ENCODE measurements at regions not wholly inside any gene's neighbourhood (a gene's known extent, or its start where the extent isn't known, plus 50 kb on each side); places are given as distances from the start of the nearest gene placed in this dataset.

GRCh38 chr1:195794225-195794624, 814.0 kb downstream of the KCNT2 start:
- DNase-seq = no peak
- 90 to 91% methylated on average over 3 of the region's 3 CpGs for WGBS, 2 donors
- TF ChIP-seq CTCF (IDR thresholded peaks at IDR 0.05; ENCODE audit: control extremely low read depth, extremely low read depth) = no peak

GRCh38 chr1:195791796-195792195, 816.4 kb downstream of the KCNT2 start:
- DNase-seq = no peak
- WGBS, 2 donors = 91 to 93% methylated on average over 7 of the region's 7 CpGs
- no peaks in the 10 kb centered on the region for H3K27me3 ChIP-seq (ENCODE audit: control insufficient read depth in 3 of 3, insufficient read depth in 3 of 3, low read length in 2 of 3)
- H3K4me1 ChIP-seq (ENCODE audit: control insufficient read depth in 5 of 5, insufficient read depth in 5 of 5, low read length in 5 of 5) = peaks cover 0 to 6% (median 0%) of the 10 kb centered on the region in 5 donors
- no peak for TF ChIP-seq CTCF (IDR thresholded peaks at IDR 0.05; ENCODE audit: control extremely low read depth, extremely low read depth)
- H3K36me3 ChIP-seq (ENCODE audit: control insufficient read depth in 4 of 4, insufficient read depth in 4 of 4, low read length in 4 of 4) = no peaks in the 10 kb centered on the region
- no peak for ATAC-seq (ENCODE audit: insufficient read depth, low FRiP score)
- H3K9ac ChIP-seq (ENCODE audit: insufficient read depth in 1 of 2, low read length in 2 of 2) = no peak overlapping the region
- no peak overlapping the region for H3K27ac ChIP-seq (ENCODE audit: low read depth in 1 of 2, low read length in 1 of 2)
- no peak overlapping the region for H3K4me3 ChIP-seq
- peaks cover 0 to 10% (median 4%) of the 10 kb centered on the region in 4 donors for H3K9me3 ChIP-seq (ENCODE audit: control insufficient read depth in 4 of 4, insufficient read depth in 3 of 4, low read length in 3 of 4)

More at GRCh38 chr1:195794225-195794624, 814.0 kb downstream of the KCNT2 start:
- Histone ChIP-seq H3K4me3 (no peak overlapping the region), H3K9me3 (ENCODE audit: control insufficient read depth in 4 of 4, insufficient read depth in 3 of 4, low read length in 3 of 4) (peaks cover 0 to 10% (median 3%) of the 10 kb centered on the region in 4 donors), H3K36me3 (ENCODE audit: control insufficient read depth in 4 of 4, insufficient read depth in 4 of 4, low read length in 4 of 4) (no peaks in the 10 kb centered on the region), H3K27ac (ENCODE audit: low read depth in 1 of 2, low read length in 1 of 2) (no peak overlapping the region), H3K4me1 (ENCODE audit: control insufficient read depth in 5 of 5, insufficient read depth in 5 of 5, low read length in 5 of 5) (peaks cover 0 to 3% (median 0%) of the 10 kb centered on the region in 5 donors), H3K9ac (ENCODE audit: insufficient read depth in 1 of 2, low read length in 2 of 2) (no peak overlapping the region), H3K27me3 (ENCODE audit: control insufficient read depth in 3 of 3, insufficient read depth in 3 of 3, low read length in 2 of 3) (no peaks in the 10 kb centered on the region)
- no peak for ATAC-seq (ENCODE audit: insufficient read depth, low FRiP score)

- H3K4me3 ChIP-seq = no peak overlapping the region
- ATAC-seq (ENCODE audit: insufficient read depth, low FRiP score) = no peak
Observed at GRCh38 chr1:195790514-195791168, 817.6 kb downstream of the KCNT2 start.

More at GRCh38 chr1:195790514-195791168, 817.6 kb downstream of the KCNT2 start:
- H3K36me3 ChIP-seq (ENCODE audit: control insufficient read depth in 4 of 4, insufficient read depth in 4 of 4, low read length in 4 of 4) = no peaks in the 10 kb centered on the region
- H3K9me3 ChIP-seq (ENCODE audit: control insufficient read depth in 4 of 4, insufficient read depth in 3 of 4, low read length in 3 of 4) = peaks cover 0 to 10% (median 4%) of the 10 kb centered on the region in 4 donors
- no peaks in the 10 kb centered on the region for H3K27me3 ChIP-seq (ENCODE audit: control insufficient read depth in 3 of 3, insufficient read depth in 3 of 3, low read length in 2 of 3)
- no peak for TF ChIP-seq CTCF (IDR thresholded peaks at IDR 0.05; ENCODE audit: control extremely low read depth, extremely low read depth)
- DNase-seq = no peak
- H3K9ac ChIP-seq (ENCODE audit: insufficient read depth in 1 of 2, low read length in 2 of 2) = no peak overlapping the region
- 91 to 93% methylated on average over 8 of the region's 8 CpGs for WGBS, 2 donors
- peaks cover 0 to 6% (median 0%) of the 10 kb centered on the region in 5 donors for H3K4me1 ChIP-seq (ENCODE audit: control insufficient read depth in 5 of 5, insufficient read depth in 5 of 5, low read length in 5 of 5)
- no peak overlapping the region for H3K27ac ChIP-seq (ENCODE audit: low read depth in 1 of 2, low read length in 1 of 2)

All from lung (tissue), 11 donors.